Keratinocyte (primary cell): ENCODE measurements at regions not wholly inside any gene's neighbourhood (a gene's known extent, or its start where the extent isn't known, plus 50 kb on each side); places are given as distances from the start of the nearest gene placed in this dataset.
A peak's percentile ranks its signal among the peaks of the same experiment; 100 is the strongest.

Experiments
- DNase-seq: peaks from one replicate; pipeline ENCODE4 v3.0.0-alpha.2; 2011; ENCODE audit warnings: low read depth, missing footprints, low spot score
- FAIRE-seq: peaks from 2 replicates; lab custom pipeline; 2011; peaks lifted over from hg19 to GRCh38; lab: Jason Lieb, UNC
- H2AFZ ChIP-seq: 2 replicates; pipeline ENCODE4 v1.6.0; 2012; ENCODE audit warnings: low read length, control low read depth, inconsistent platforms; ENCODE audit not compliant: control insufficient read depth
- H3K27ac ChIP-seq: 2 replicates; pipeline ENCODE4 v1.5.1; 2011; ENCODE audit warnings: low read length; ENCODE audit not compliant: control insufficient read depth, insufficient read depth
- H3K27me3 ChIP-seq: 3 replicates; pipeline ENCODE4 v1.6.0; 2011; ENCODE audit warnings: low read length; ENCODE audit not compliant: control insufficient read depth, insufficient read depth; ENCODE audit errors: extremely low read depth
- H3K36me3 ChIP-seq, 2 experiments: 2 replicates in 1 of 2; 3 replicates in 1 of 2; pipeline ENCODE4 v1.5.1; 2011; ENCODE audit warnings: low read length in 2 of 2, mild to moderate bottlenecking in 1 of 2; ENCODE audit not compliant: control insufficient read depth in 2 of 2, insufficient read depth in 2 of 2; ENCODE audit errors: extremely low read depth in 1 of 2
- H3K4me1 ChIP-seq: 3 replicates; pipeline ENCODE4 v1.5.1; 2011; ENCODE audit warnings: low read length; ENCODE audit not compliant: control insufficient read depth, insufficient read depth; ENCODE audit errors: extremely low read depth
- H3K4me2 ChIP-seq: 3 replicates; pipeline ENCODE4 v1.6.0; 2011; ENCODE audit warnings: low read depth, low read length; ENCODE audit not compliant: control insufficient read depth, insufficient read depth; ENCODE audit errors: extremely low read depth
- H3K4me3 ChIP-seq, 3 experiments: fragments of 200-600 bp in 1 of 3; sonication (generic) in 1 of 3; 2 replicates in 2 of 3; 3 replicates in 1 of 3; pipeline ENCODE4 v1.5.1; 2011 to 2016; ENCODE audit warnings: low read length in 3 of 3, mild to moderate bottlenecking in 3 of 3, control low read depth in 2 of 3, inconsistent platforms in 1 of 3, low read depth in 1 of 3, mixed read lengths in 1 of 3, mixed run types in 1 of 3, moderate library complexity in 1 of 3; ENCODE audit not compliant: control insufficient read depth in 2 of 3, insufficient read depth in 2 of 3; ENCODE audit errors: extremely low read depth in 1 of 3
- H3K79me2 ChIP-seq: 2 replicates; pipeline ENCODE4 v1.6.0; 2012; ENCODE audit warnings: low read length; ENCODE audit not compliant: control insufficient read depth, insufficient read depth
- H3K9ac ChIP-seq: 3 replicates; pipeline ENCODE4 v1.6.0; 2011; ENCODE audit warnings: low read length; ENCODE audit not compliant: control insufficient read depth, insufficient read depth; ENCODE audit errors: extremely low read depth
- H3K9me1 ChIP-seq: 3 replicates; pipeline ENCODE4 v1.6.0; 2011; ENCODE audit warnings: low read length; ENCODE audit not compliant: control insufficient read depth, insufficient read depth; ENCODE audit errors: extremely low read depth
- H3K9me3 ChIP-seq: 2 replicates; pipeline ENCODE4 v1.5.1; 2012; ENCODE audit warnings: low read depth, low read length; ENCODE audit not compliant: control insufficient read depth
- H4K20me1 ChIP-seq: 3 replicates; pipeline ENCODE4 v1.6.0; 2011; ENCODE audit warnings: low read length; ENCODE audit not compliant: control insufficient read depth, insufficient read depth; ENCODE audit errors: extremely low read depth
- CTCF ChIP-seq, 3 experiments: IDR thresholded peaks in 1 of 3; conservative IDR thresholded peaks in 1 of 3; optimal IDR thresholded peaks in 1 of 3; 2 replicates in 2 of 3; 3 replicates in 1 of 3; pipeline versions ENCODE3 to v1.5.1; 2011; ENCODE audit warnings: low read length in 3 of 3, mild to moderate bottlenecking in 3 of 3, moderate library complexity in 2 of 3, control low read depth in 1 of 3, inconsistent platforms in 1 of 3; ENCODE audit not compliant: insufficient read depth in 2 of 3; ENCODE audit errors: extremely low read depth in 1 of 3
- EZH2 ChIP-seq: IDR thresholded peaks from one replicate; pipeline ENCODE4 v1.6.1; 2012; ENCODE audit warnings: inconsistent platforms, mild to moderate bottlenecking, low read length, moderate library complexity
- dilution Hi-C: fragments of 300-500 bp; cut with MboI; formaldehyde crosslinking; loops from one replicate; pipeline ENCODE4 v1.7.0; 2020; ENCODE audit warnings: low sequenced_read_pairs; ENCODE audit not compliant: extremely low pct_ligation_motif_present

GRCh38 chr6:74870403-74870802, 335.4 kb downstream of the COL12A1 start:
- Histone ChIP-seq H2AFZ (no peak overlapping the region), H3K4me2 (no peak overlapping the region), H3K9ac (no peak overlapping the region), H3K36me3 (no peaks in the 10 kb centered on the region), H3K9me3 (no peaks in the 10 kb centered on the region), H3K27me3 (no peaks in the 10 kb centered on the region), H3K27ac (no peak overlapping the region), H3K4me3 (no peak overlapping the region), H4K20me1 (no peaks in the 10 kb centered on the region), H3K9me1 (no peaks in the 10 kb centered on the region), H3K79me2 (no peaks in the 10 kb centered on the region), H3K4me1 (peaks cover 3% of the 10 kb centered on the region)
- DNase-seq = no peak
- dilution Hi-C loops = no loop called here
- peak in 1 of 3 experiments; percentile 9 for TF ChIP-seq CTCF (optimal IDR thresholded peaks at IDR 0.05 in 1 of 3, IDR thresholded peaks at IDR 0.05 in 1 of 3, conservative IDR thresholded peaks at IDR 0.05 in 1 of 3; ENCODE audit: extremely low read depth in 1 of 3, insufficient read depth in 2 of 3, low read length in 3 of 3)
- no peak for TF ChIP-seq EZH2
- no peak for FAIRE-seq

GRCh38 chr6:74867291-74867690, 338.6 kb downstream of the COL12A1 start:
- Histone ChIP-seq H3K36me3 (no peaks in the 10 kb centered on the region), H4K20me1 (no peaks in the 10 kb centered on the region), H3K79me2 (no peaks in the 10 kb centered on the region), H3K9ac (no peak overlapping the region), H3K27me3 (no peaks in the 10 kb centered on the region), H3K4me2 (no peak overlapping the region), H3K9me1 (no peaks in the 10 kb centered on the region), H2AFZ (no peak overlapping the region), H3K4me1 (peaks cover 3% of the 10 kb centered on the region), H3K9me3 (no peaks in the 10 kb centered on the region), H3K27ac (no peak overlapping the region), H3K4me3 (no peak overlapping the region)
- DNase-seq (no peak), FAIRE-seq (no peak)
- dilution Hi-C loops = no loop called here
- TF ChIP-seq EZH2 (no peak), CTCF (optimal IDR thresholded peaks at IDR 0.05 in 1 of 3, IDR thresholded peaks at IDR 0.05 in 1 of 3, conservative IDR thresholded peaks at IDR 0.05 in 1 of 3; ENCODE audit: extremely low read depth in 1 of 3, insufficient read depth in 2 of 3, low read length in 3 of 3) (no peak)
